Skin epidermis (tissue), 12 donors: ENCODE measurements at regions not wholly inside any gene's neighbourhood (a gene's known extent, or its start where the extent isn't known, plus 50 kb on each side); places are given as distances from the start of the nearest gene placed in this dataset.

Source experiments
- H3K27ac ChIP-seq, 21 experiments: fragments of 200-600 bp; sonication (generic) in 11 of 21; one replicate each; pipeline ENCODE4 v1.5.0; 2020; ENCODE audit warnings: mild to moderate bottlenecking in 3 of 21, inconsistent platforms in 2 of 21, moderate library complexity in 2 of 21
- H3K4me3 ChIP-seq, 7 experiments: fragments of 200-600 bp; sonication (generic) in 2 of 7; one replicate each; pipeline ENCODE4 v1.5.0; 2020; ENCODE audit warnings: inconsistent platforms in 2 of 7, mild to moderate bottlenecking in 2 of 7, moderate library complexity in 1 of 7

GRCh38 chr9:84445737-84446136, 105.2 kb upstream of the SLC28A3 start:
- Histone ChIP-seq H3K4me3 (no peak overlapping the region), H3K27ac (no peak overlapping the region)

- Histone ChIP-seq H3K27ac (no peak overlapping the region), H3K4me3 (no peak overlapping the region)
Observed at GRCh38 chr9:84447305-84447704, 106.7 kb upstream of the SLC28A3 start.

GRCh38 chr9:84450029-84450428, 109.5 kb upstream of the SLC28A3 start:
- Histone ChIP-seq H3K4me3 (no peak overlapping the region), H3K27ac (no peak overlapping the region)

- Histone ChIP-seq H3K4me3 (no peak overlapping the region), H3K27ac (no peak overlapping the region)
Observed at GRCh38 chr9:84456527-84456926, 116.0 kb upstream of the SLC28A3 start.

GRCh38 chr9:84460695-84461094, 120.1 kb upstream of the SLC28A3 start:
- no peak overlapping the region for H3K4me3 ChIP-seq

GRCh38 chr9:84463272-84463671, 122.7 kb upstream of the SLC28A3 start:
- no peak overlapping the region for H3K4me3 ChIP-seq
- no peak overlapping the region for H3K27ac ChIP-seq

More at GRCh38 chr9:84460695-84461094, 120.1 kb upstream of the SLC28A3 start:
- no peak overlapping the region for H3K27ac ChIP-seq

GRCh38 chr9:84466580-84467285, 126.2 kb upstream of the SLC28A3 start:
- no peak overlapping the region for H3K27ac ChIP-seq
- no peak overlapping the region for H3K4me3 ChIP-seq

GRCh38 chr9:84471816-84472215, 131.3 kb upstream of the SLC28A3 start:
- Histone ChIP-seq H3K4me3 (no peak overlapping the region), H3K27ac (no peak overlapping the region)

GRCh38 chr9:84478996-84479395, 138.4 kb upstream of the SLC28A3 start:
- Histone ChIP-seq H3K27ac (no peak overlapping the region), H3K4me3 (no peak overlapping the region)

- no peak overlapping the region for H3K4me3 ChIP-seq
- no peak overlapping the region for H3K27ac ChIP-seq
Observed at GRCh38 chr9:84480071-84480470, 139.5 kb upstream of the SLC28A3 start.

- no peak overlapping the region for H3K4me3 ChIP-seq
- no peak overlapping the region for H3K27ac ChIP-seq
Observed at GRCh38 chr9:84481231-84481630, 140.7 kb upstream of the SLC28A3 start.

- Histone ChIP-seq H3K27ac (no peak overlapping the region), H3K4me3 (no peak overlapping the region)
Observed at GRCh38 chr9:84481636-84482218, 141.2 kb upstream of the SLC28A3 start.

- peak overlapping the region in 2 of 21 experiments; percentile 7 to 22 for H3K27ac ChIP-seq
Observed at GRCh38 chr9:84482607-84483006, 142.0 kb upstream of the SLC28A3 start.

GRCh38 chr9:84484172-84484571, 143.6 kb upstream of the SLC28A3 start:
- Histone ChIP-seq H3K4me3 (no peak overlapping the region), H3K27ac (no peak overlapping the region)

More at GRCh38 chr9:84482607-84483006, 142.0 kb upstream of the SLC28A3 start:
- H3K4me3 ChIP-seq, result no peak overlapping the region

- no peak overlapping the region for H3K4me3 ChIP-seq
- no peak overlapping the region for H3K27ac ChIP-seq
Observed at GRCh38 chr9:84485539-84485938, 145.0 kb upstream of the SLC28A3 start.

- H3K27ac ChIP-seq, result no peak overlapping the region
- H3K4me3 ChIP-seq, result no peak overlapping the region
Observed at GRCh38 chr9:84486663-84487062, 146.1 kb upstream of the SLC28A3 start.

GRCh38 chr9:84490206-84490841, 149.8 kb upstream of the SLC28A3 start:
- Histone ChIP-seq H3K27ac (no peak overlapping the region), H3K4me3 (no peak overlapping the region)

- no peak overlapping the region for H3K27ac ChIP-seq
Observed at GRCh38 chr9:84490842-84491325, 150.3 kb upstream of the SLC28A3 start.

GRCh38 chr9:84492366-84493159, 152.0 kb upstream of the SLC28A3 start:
- H3K4me3 ChIP-seq, result no peak overlapping the region
- H3K27ac ChIP-seq, result no peak overlapping the region

More at GRCh38 chr9:84490842-84491325, 150.3 kb upstream of the SLC28A3 start:
- H3K4me3 ChIP-seq, result no peak overlapping the region

- Histone ChIP-seq H3K27ac (no peak overlapping the region), H3K4me3 (no peak overlapping the region)
Observed at GRCh38 chr9:84493284-84493947, 152.9 kb upstream of the SLC28A3 start.
